ENCODE measurements at regions not wholly inside any gene's neighbourhood (a gene's known extent, or its start where the extent isn't known, plus 50 kb on each side); places are given as distances from the start of the nearest gene placed in this dataset.

- H3K79me2 ChIP-seq (ENCODE audit: control insufficient read depth, low read length): no peaks in the 10 kb centered on the region
- H3K9me3 ChIP-seq (ENCODE audit: control insufficient read depth, insufficient read depth, low read length): no peaks in the 10 kb centered on the region
- H3F3A ChIP-seq (ENCODE audit: control insufficient read depth, insufficient read depth): no peaks in the 10 kb centered on the region
- H3K4me1 ChIP-seq (ENCODE audit: control insufficient read depth, low read length): peaks cover 91% of the 10 kb centered on the region
- H3K27me3 ChIP-seq (ENCODE audit: control insufficient read depth, low read length): no peaks in the 10 kb centered on the region
- no peak overlapping the region for H3K4me3 ChIP-seq (ENCODE audit: low read length)
- no peak overlapping the region for H3K4me2 ChIP-seq (ENCODE audit: low read length)
- no peaks in the 10 kb centered on the region for H4K20me1 ChIP-seq (ENCODE audit: control insufficient read depth, insufficient read depth, low read depth, low read length)
- no peaks in the 10 kb centered on the region for H3K9me2 ChIP-seq (replicated peaks; ENCODE audit: control insufficient read depth, low read length)
- H3K36me3 ChIP-seq (ENCODE audit: control insufficient read depth, low read length): no peaks in the 10 kb centered on the region
- no peak overlapping the region for H3K27ac ChIP-seq (ENCODE audit: low read depth, low read length)
- no peak for TF ChIP-seq EZH2phosphoT487 (IDR thresholded peaks at IDR 0.05; ENCODE audit: borderline replicate concordance, low read length)
- no peak for TF ChIP-seq CTCF (IDR thresholded peaks at IDR 0.05; ENCODE audit: low read depth, low read length, poor library complexity, severe bottlenecking)
Observed at GRCh38 chr6:40718401-40718800, 131.2 kb upstream of the LRFN2 start.

- Histone ChIP-seq H3F3A (ENCODE audit: control insufficient read depth, insufficient read depth) (no peaks in the 10 kb centered on the region), H3K4me1 (ENCODE audit: control insufficient read depth, low read length) (peaks cover 94% of the 10 kb centered on the region), H3K27me3 (ENCODE audit: control insufficient read depth, low read length) (no peaks in the 10 kb centered on the region), H3K4me2 (ENCODE audit: low read length) (no peak overlapping the region), H3K9me3 (ENCODE audit: control insufficient read depth, insufficient read depth, low read length) (no peaks in the 10 kb centered on the region), H3K9me2 (replicated peaks; ENCODE audit: control insufficient read depth, low read length) (no peaks in the 10 kb centered on the region), H3K4me3 (ENCODE audit: low read length) (no peak overlapping the region), H3K79me2 (ENCODE audit: control insufficient read depth, low read length) (no peaks in the 10 kb centered on the region), H4K20me1 (ENCODE audit: control insufficient read depth, insufficient read depth, low read depth, low read length) (no peaks in the 10 kb centered on the region), H3K27ac (ENCODE audit: low read depth, low read length) (no peak overlapping the region), H3K36me3 (ENCODE audit: control insufficient read depth, low read length) (no peaks in the 10 kb centered on the region)
- TF ChIP-seq EZH2phosphoT487 (IDR thresholded peaks at IDR 0.05; ENCODE audit: borderline replicate concordance, low read length) (no peak), CTCF (IDR thresholded peaks at IDR 0.05; ENCODE audit: low read depth, low read length, poor library complexity, severe bottlenecking) (no peak)
Observed at GRCh38 chr6:40717411-40718057, 130.4 kb upstream of the LRFN2 start.

GRCh38 chr6:40715570-40716403 lies 128.6 kb upstream of the LRFN2 start:
- Histone ChIP-seq H3K4me1 (ENCODE audit: control insufficient read depth, low read length) (peaks cover 94% of the 10 kb centered on the region), H3K79me2 (ENCODE audit: control insufficient read depth, low read length) (no peaks in the 10 kb centered on the region), H4K20me1 (ENCODE audit: control insufficient read depth, insufficient read depth, low read depth, low read length) (no peaks in the 10 kb centered on the region), H3K4me3 (ENCODE audit: low read length) (0 out of 2 replicates have a peak overlapping the region, but pooled peaks have one; percentile 7), H3K9me3 (ENCODE audit: control insufficient read depth, insufficient read depth, low read length) (no peaks in the 10 kb centered on the region), H3K9me2 (replicated peaks; ENCODE audit: control insufficient read depth, low read length) (no peaks in the 10 kb centered on the region), H3K4me2 (ENCODE audit: low read length) (peak overlapping the region; percentile 24; the same call in 1 of the 2 replicates), H3K36me3 (ENCODE audit: control insufficient read depth, low read length) (no peaks in the 10 kb centered on the region), H3F3A (ENCODE audit: control insufficient read depth, insufficient read depth) (peaks cover 4% of the 10 kb centered on the region; the same call in 1 of the 2 replicates), H3K27ac (ENCODE audit: low read depth, low read length) (no peak overlapping the region), H3K27me3 (ENCODE audit: control insufficient read depth, low read length) (no peaks in the 10 kb centered on the region)
- TF ChIP-seq CTCF (IDR thresholded peaks at IDR 0.05; ENCODE audit: low read depth, low read length, poor library complexity, severe bottlenecking): no peak
- TF ChIP-seq EZH2phosphoT487 (IDR thresholded peaks at IDR 0.05; ENCODE audit: borderline replicate concordance, low read length): no peak

Data from DOHH2 (cell line).